NCI-H345 treated with DMSO at 0.1 percent for 48 hours (cell line): ENCODE measurements at regions not wholly inside any gene's neighbourhood (a gene's known extent, or its start where the extent isn't known, plus 50 kb on each side); places are given as distances from the start of the nearest gene placed in this dataset.

Source experiments
- DNase-seq: peaks from one replicate; lab custom pipeline; 2025; ENCODE audit not compliant: unreplicated experiment; lab: John Stamatoyannopoulos, UW

- DNase-seq = no peak
These were observed 458.3 kb upstream of the MAP3K7 start for GRCh38 chr6:91045161-91045560.

- DNase-seq = no peak
These were observed 456.9 kb upstream of the MAP3K7 start for GRCh38 chr6:91043751-91044150.

DNA sequence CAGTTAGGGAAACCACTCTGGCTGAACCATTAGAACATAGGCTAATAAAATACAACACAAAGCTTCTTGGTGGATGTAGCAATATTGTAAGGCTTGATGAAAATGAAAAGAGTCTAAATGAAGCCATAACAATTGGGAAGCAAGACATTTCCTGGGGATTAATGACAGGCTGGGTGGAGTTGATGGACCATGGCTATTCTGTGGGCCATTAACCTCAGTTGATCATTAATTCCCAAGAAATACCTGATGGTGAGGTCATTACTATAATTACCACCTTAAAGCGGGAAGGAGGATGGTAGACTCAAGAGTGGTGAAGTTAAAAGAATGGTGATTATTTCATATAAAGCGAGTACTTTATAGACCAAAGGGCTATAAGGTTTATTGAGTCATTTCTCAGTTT, 455.8 kb upstream of the MAP3K7 start:
- DNase-seq = no peak

- no peak for DNase-seq
These were observed 447.1 kb upstream of the MAP3K7 start for GRCh38 chr6:91033964-91034363.

DNA sequence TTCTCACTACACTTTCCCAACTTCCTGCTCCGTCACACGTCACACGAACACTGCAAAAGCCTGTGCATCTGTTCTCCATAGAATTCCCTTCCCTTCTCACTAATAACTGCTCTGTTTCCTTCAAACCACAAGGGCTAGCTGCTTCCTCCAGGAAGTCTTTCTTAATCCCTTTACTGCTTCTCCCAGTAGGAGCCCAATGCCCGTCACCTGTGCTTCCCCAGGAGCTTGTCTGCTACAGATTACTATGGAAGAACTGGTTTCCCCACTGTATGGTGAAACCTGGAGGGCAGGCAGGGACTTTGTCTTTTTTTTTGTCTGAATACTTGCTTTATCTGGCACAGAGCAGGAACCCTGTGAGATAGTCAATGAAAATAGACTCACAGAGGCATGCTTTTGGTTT, 444.7 kb upstream of the MAP3K7 start:
- DNase-seq = no peak

- DNase-seq = peak; percentile 31
These were observed 442.3 kb upstream of the MAP3K7 start for GRCh38 chr6:91029211-91029610.

- no peak for DNase-seq
These were observed 436.7 kb upstream of the MAP3K7 start for GRCh38 chr6:91023529-91023928.

DNA sequence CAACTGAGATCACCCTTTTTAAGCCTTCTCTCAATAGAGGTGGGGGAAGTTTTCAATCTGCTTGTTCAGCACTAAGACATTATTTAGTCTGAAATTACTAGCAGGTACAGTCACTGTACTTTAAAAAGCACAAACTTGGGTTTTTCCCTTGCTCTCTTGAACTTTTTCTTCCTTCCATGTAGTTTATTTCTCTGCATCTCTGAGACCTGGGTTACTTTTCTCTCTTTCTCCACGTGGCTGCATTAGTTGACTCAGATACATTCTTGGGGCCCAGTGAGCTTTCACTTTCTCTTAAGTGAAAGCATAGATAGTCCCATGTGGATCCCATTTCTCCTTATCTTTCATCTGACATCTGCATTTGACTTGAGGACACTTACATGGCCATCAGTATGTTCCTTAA, 433.9 kb upstream of the MAP3K7 start:
- no peak for DNase-seq

- no peak for DNase-seq
These were observed 431.7 kb upstream of the MAP3K7 start for GRCh38 chr6:91018586-91018985.

DNA sequence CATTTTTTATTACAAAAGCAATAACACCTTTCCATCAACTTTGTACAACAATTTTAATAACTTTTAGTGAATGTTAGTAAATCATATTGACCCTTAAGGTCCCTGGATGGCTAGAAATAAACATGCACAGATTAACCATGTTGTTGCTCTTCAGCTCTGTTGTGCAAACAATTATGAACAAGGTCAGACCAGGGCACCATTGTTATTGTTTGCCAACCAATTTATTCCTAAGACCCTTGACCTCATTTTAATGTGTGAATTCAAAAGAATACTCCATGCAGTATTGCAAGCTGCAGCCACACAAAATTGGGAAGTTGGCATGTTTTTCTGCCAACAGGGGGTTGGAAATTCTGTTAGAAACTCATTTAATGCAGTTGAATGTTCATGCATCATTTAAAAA, 426.6 kb upstream of the MAP3K7 start:
- DNase-seq = no peak

GRCh38 chr6:90997076-90997475, 410.2 kb upstream of the MAP3K7 start:
- DNase-seq = no peak

- DNase-seq = no peak
These were observed 406.9 kb upstream of the MAP3K7 start for GRCh38 chr6:90993770-90994169.

DNA sequence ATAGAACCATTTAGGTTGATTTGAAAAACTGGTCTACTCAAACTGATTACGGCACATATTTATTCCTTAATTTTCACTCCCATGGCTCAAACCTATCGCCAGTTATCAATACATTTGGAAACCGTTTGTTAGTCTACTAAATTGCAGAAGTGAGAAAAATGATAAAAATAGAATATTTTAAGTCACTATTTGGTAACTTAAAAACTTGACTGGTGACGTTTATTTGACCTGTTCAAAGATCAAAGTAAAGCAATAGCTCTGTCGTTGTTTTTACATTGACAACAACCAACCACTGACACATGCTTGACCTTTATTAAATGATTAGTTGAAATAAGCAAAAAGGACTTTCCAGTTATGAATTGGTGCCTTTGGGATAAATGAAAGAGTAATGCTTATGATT, 402.9 kb upstream of the MAP3K7 start:
- no peak for DNase-seq

DNA sequence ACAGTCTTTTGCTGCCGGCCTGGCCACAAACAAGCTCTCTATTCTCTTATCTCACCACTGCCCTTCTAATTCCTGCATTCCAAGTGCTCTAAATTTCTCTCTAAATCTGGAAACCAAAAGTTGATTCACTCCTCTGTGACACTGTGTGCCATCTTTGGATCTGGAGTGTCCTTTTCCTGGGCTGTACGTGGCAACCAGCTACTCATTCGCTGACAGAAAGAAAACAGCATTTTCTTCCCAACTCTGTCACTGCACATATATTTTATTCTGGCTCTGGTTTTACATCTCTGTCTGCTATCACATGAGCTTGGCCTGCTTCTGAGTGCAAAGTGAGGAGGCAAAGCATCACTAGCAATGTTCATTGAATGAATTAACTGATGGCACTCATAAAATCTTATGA, 397.2 kb upstream of the MAP3K7 start:
- DNase-seq = no peak

GRCh38 chr6:90983462-90983861, 396.6 kb upstream of the MAP3K7 start:
- no peak for DNase-seq

DNA sequence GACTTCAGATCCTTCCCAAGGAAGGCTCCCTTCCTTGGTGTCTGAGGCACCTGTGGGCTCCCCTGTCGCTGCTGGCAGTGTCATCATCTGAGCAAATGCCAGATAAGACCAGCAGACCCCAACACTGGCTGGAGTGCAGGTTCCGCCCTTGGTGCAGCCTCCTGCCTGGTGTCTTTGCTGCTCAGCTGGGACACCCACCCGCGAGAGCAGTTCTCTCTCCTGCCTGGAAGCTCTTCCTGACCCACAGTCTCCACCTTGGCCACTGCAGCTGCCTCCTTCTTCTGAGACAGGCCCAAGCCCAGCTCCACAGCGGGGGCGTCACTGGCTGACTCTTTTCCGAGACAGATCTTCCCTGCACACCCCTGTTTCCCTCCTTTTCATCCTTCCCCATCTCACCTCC, 395.7 kb upstream of the MAP3K7 start:
- no peak for DNase-seq

DNA sequence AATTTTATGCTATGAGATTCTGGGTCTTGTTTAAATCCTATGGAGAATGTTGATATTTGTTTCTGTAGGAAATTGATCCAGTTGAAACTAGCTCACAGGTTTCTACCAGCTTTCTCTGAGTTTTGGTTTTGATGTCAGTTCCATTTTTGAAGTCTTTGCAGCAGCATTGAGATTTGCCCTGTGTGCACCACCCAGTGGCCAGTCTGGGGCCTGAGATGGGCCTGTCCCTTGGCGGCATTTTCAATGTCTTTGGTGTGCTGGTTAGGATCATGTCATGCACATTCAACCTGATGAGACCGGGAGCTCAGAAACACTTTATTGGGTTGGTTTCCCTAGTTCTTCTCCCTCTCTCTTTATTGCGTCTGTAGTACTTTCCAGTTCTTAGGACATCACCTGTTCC, 395.2 kb upstream of the MAP3K7 start:
- no peak for DNase-seq

- DNase-seq = no peak
These were observed 391.2 kb upstream of the MAP3K7 start for GRCh38 chr6:90978046-90978445.

DNA sequence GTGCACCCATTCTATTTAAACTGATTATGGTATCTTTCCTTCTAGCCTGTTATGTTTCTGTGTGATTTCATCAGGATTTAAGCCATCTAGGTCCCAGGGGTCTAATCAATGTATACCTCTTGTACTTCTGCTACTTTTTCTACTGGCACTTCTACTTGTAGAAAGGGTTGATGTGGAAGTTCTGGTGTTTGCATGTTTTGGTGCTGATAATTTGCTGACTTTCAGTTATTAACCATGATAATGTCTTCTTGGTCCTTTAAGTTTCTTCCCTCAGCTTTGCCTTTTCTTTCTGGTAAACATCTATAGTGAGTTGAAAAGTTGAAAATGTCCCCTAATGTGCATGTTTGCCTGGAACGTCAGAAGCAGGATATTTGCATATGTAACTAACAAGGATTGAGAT, 390.6 kb upstream of the MAP3K7 start:
- no peak for DNase-seq

DNA sequence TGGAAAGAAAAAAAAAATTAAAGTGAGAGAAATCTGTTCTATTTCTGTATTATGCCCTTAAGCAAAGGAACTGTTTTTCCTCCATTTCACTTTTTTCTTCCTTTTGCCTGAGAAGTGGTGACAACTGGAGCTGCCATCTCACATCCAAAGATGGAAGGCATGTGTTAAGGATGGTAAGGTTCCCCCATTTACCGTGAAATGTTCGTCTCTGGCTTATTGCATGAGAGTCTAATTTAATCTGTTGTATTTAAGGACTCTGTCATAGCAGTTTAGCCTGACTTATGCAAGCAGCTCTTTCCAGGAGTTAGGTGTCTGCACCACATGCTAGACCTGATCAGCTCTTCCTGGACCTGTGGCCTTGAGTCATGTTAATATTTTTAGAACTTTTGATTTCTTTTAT, 389.5 kb upstream of the MAP3K7 start:
- no peak for DNase-seq

- no peak for DNase-seq
These were observed 388.9 kb upstream of the MAP3K7 start for GRCh38 chr6:90975741-90976140.

- DNase-seq = no peak
These were observed 386.3 kb upstream of the MAP3K7 start for GRCh38 chr6:90973188-90973587.

GRCh38 chr6:90970672-90971071, 383.8 kb upstream of the MAP3K7 start:
- DNase-seq = no peak

DNA sequence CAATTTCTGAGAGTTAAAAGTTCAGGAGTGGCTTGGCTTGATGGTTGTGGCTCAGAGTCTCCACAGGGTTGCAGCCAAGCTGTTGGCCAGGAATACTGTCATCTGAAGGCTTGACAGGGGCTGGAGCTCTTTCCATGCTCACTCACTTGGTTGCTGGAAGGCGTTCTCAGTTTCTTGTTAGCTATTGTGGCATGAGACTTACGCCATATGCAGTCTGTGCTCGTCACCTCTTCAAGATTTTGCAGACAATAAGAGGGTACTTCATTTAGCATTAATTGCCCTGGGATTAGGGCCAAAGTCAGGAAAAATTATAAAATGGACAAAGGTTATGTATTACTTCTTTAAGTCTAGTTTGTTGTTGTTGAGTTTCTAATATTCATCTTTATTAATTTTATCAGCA, 380.6 kb upstream of the MAP3K7 start:
- no peak for DNase-seq
